ENCODE measurements at regions not wholly inside any gene's neighbourhood (a gene's known extent, or its start where the extent isn't known, plus 50 kb on each side); places are given as distances from the start of the nearest gene placed in this dataset.

DNA sequence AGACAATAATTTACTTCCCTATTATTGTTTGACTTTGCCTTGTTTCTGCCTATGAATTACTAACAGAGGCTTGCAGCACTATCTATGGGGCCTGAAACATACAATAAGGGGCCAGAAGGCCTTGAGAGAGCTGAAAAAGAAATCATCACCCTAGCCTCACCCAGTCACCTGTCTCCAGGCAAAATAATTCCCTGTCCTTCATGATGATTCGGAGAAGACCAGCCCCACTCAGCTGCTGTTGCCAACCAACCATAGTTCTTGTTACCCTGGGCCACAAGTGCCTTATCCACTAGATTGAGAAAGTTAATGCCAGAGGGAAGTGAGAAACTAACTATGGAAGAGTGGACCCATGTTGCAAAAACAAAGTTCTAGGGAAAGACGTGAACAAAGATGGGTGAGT is 97.1 kb downstream of the ARF6 start:
- Histone ChIP-seq H3K27me3 (no peaks in the 10 kb centered on the region), H3K4me3 (no peak overlapping the region), H3K9me3 (no peaks in the 10 kb centered on the region), H3K27ac (no peak overlapping the region), H3K4me1 (peaks cover 0 to 42% (median 5%) of the 10 kb centered on the region in 12 donors), H3K36me3 (no peaks in the 10 kb centered on the region)
- 94 to 96% (median 95%) methylated on average over 2 of the region's 2 CpGs for WGBS, 4 donors
- intact Hi-C loops (cut with DNase I) = loop anchor here in 1 of 10 donors (10.0 kb wide), 1 partner anchor 95 kb away; the partner anchor contains the start of gene ARF6
- no peak for ATAC-seq
- no peak for DNase-seq
- TF ChIP-seq, protein P1, sequence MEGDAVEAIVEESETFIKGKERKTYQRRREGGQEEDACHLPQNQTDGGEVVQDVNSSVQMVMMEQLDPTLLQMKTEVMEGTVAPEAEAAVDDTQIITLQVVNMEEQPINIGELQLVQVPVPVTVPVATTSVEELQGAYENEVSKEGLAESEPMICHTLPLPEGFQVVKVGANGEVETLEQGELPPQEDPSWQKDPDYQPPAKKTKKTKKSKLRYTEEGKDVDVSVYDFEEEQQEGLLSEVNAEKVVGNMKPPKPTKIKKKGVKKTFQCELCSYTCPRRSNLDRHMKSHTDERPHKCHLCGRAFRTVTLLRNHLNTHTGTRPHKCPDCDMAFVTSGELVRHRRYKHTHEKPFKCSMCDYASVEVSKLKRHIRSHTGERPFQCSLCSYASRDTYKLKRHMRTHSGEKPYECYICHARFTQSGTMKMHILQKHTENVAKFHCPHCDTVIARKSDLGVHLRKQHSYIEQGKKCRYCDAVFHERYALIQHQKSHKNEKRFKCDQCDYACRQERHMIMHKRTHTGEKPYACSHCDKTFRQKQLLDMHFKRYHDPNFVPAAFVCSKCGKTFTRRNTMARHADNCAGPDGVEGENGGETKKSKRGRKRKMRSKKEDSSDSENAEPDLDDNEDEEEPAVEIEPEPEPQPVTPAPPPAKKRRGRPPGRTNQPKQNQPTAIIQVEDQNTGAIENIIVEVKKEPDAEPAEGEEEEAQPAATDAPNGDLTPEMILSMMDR (IDR thresholded peaks at IDR 0.05) = no peak
- no peak for TF ChIP-seq POLR2A (IDR thresholded peaks at IDR 0.05)

DNA sequence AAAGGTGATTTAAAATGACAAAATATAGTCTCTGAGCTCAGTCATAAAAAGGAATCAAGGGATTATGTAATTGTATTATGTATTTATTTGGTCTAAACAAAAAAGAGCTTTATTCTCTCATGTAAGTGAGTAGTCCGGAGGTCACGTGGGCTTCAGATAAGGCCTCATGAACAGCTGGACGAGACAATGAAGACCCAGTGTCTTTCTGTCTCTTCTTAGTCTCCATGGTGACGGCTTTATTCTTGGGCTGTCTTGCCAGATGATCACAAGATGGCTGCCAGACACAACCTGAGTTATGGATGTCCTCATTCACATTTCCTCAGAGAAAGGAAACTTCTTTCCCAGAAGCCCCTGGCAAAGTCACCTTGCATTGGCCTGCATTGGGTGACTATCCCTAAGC is 98.6 kb downstream of the ARF6 start:
- Histone ChIP-seq H3K27me3 (no peaks in the 10 kb centered on the region), H3K4me1 (peaks cover 0 to 37% (median 5%) of the 10 kb centered on the region in 12 donors), H3K9me3 (no peaks in the 10 kb centered on the region), H3K36me3 (no peaks in the 10 kb centered on the region), H3K4me3 (no peak overlapping the region), H3K27ac (peak overlapping the region in 3 of 12 donors; percentile 6 to 39 (median 6))
- 71 to 83% (median 79%) methylated on average over 4 of the region's 4 CpGs for WGBS, 4 donors
- intact Hi-C loops (cut with DNase I) = loop anchor here in 1 of 10 donors (10.0 kb wide), 1 partner anchor 97 kb away; the partner anchor contains the start of gene ARF6
- ATAC-seq (no peak), DNase-seq (no peak)
- TF ChIP-seq, protein P1 (IDR thresholded peaks at IDR 0.05) = no peak
- TF ChIP-seq POLR2A (IDR thresholded peaks at IDR 0.05) = no peak

DNA sequence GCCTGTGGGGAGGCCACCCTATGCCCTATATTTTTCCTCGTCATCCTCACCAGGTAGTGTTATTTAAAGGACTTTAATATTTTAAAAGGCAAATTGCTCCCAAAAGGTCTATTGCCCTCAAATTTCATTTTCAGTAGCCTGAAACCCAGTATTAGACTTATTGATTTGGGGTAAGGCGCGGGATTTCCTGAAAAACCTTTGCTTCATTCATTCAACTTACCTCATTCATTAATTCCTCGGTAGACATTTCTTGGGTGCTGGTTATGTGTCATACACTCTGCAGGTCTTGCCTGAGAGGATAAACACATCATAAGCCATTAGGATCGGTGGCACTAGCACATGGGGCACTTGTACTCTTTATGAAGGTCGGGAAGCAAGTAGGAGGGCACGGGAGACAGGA is 99.2 kb downstream of the ARF6 start:
- peaks cover 0 to 32% (median 5%) of the 10 kb centered on the region in 12 donors for H3K4me1 ChIP-seq
- H3K9me3 ChIP-seq = no peaks in the 10 kb centered on the region
- no peaks in the 10 kb centered on the region for H3K36me3 ChIP-seq
- no peak for TF ChIP-seq POLR2A (IDR thresholded peaks at IDR 0.05)
- TF ChIP-seq, protein P1 (IDR thresholded peaks at IDR 0.05) = no peak
- 94 to 97% (median 94%) methylated on average over 7 of the region's 7 CpGs for WGBS, 4 donors
- peak overlapping the region in 1 of 12 donors; percentile 39 for H3K27ac ChIP-seq
- no peaks in the 10 kb centered on the region for H3K27me3 ChIP-seq
- H3K4me3 ChIP-seq = no peak overlapping the region
- ATAC-seq (no peak), DNase-seq (no peak)
- intact Hi-C loops (cut with DNase I) = loop anchor here in 1 of 10 donors (10.0 kb wide), 1 partner anchor 97 kb away; the partner anchor contains the start of gene ARF6

DNA sequence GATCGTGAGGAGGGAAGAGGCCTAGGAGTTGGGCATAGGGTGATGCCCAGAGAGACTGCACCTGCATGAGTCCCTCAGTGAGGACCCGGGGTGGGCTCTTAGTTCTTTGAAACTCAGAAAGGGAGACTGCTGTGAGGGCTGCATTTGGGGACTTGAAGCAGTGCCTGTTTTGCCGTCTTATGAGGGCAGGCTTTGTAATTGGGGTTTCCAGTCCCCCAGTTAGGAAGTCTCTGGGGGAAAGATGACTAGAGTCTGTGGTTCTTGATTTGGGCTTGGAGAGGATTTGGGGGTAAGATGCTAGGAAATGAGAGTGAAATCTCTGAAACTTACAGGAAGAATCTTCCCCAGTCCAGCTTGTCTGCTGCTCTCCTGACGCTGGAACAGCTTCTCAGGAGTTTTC is 99.6 kb downstream of the ARF6 start:
- peaks cover 0 to 30% (median 5%) of the 10 kb centered on the region in 12 donors for H3K4me1 ChIP-seq
- H3K4me3 ChIP-seq = no peak overlapping the region
- peak overlapping the region in 3 of 12 donors; percentile 17 to 39 (median 37) for H3K27ac ChIP-seq
- 84 to 86% (median 85%) methylated on average over 4 of the region's 4 CpGs for WGBS, 4 donors
- no peak for TF ChIP-seq POLR2A (IDR thresholded peaks at IDR 0.05)
- TF ChIP-seq, protein P1 (IDR thresholded peaks at IDR 0.05) = no peak
- ATAC-seq = no peak
- intact Hi-C loops (cut with DNase I) = loop anchor here in 1 of 10 donors (10.0 kb wide), 1 partner anchor 98 kb away; the partner anchor contains the start of gene ARF6
- no peaks in the 10 kb centered on the region for H3K27me3 ChIP-seq
- no peak for DNase-seq
- no peaks in the 10 kb centered on the region for H3K9me3 ChIP-seq
- H3K36me3 ChIP-seq = no peaks in the 10 kb centered on the region

Measured in heart left ventricle (tissue), 16 donors.